ENCODE measurements at regions not wholly inside any gene's neighbourhood (a gene's known extent, or its start where the extent isn't known, plus 50 kb on each side); places are given as distances from the start of the nearest gene placed in this dataset.

DNA sequence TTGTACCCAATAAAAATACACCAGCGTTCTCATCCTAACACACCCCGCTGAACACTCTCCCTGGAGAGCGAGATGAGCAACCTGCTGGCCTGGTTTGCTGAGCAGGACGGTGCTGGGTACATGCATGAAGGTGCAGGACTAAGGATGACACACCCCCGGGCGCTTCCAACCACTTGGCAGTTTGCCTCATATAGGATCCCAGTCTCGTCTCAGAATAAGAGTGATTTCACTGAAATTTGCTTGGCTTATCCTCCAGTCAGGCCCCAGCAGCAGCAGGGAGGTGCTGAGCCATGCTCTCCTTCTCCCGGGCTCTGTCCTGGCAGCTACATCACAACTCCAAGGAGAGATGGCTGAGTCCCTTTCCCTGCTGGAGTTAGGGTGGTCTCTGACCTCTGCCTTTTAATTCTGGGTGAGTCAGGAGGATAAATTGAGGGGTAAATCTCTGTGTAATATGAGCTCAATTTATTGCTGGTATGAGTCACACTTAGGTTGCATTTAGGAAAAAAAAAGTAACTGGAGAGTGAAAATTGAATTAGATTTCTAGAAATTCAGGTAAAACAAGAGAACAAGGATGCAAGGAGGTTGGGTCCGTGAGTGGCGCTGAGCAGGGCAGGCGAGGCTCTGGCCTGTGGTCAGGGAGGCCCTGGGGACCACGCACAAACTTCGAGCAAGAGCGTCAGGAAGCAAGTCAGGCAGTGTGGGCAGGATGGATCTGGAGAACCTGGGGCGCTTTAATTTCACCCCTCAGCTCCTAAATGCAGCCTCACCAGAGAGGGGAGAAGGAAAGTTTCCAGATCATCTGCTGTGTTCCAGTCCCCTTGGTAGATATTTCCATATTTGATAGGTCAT is 974.0 kb downstream of the TBC1D22A start:
- DNase-seq (ENCODE audit: low read depth) = no peak

DNA sequence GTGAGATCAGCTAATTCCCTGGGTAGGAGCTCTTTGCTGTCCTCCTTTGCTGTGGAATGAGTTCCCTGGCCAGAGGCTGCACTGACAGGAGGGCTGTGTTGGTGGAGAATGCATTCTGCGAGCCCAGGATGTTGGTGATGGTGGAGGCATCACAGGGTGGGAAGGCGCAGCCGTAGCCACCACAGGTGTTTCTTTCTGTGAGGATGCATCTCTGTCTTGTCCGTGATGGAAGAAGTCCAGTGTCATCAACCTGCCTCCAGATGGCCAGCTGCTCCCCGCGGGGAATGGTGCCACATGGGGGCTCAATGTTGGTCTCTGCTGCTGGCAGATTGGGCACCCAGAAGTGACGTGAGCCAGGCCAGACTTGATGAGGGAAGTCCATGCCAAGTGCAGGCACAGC is 972.1 kb downstream of the TBC1D22A start:
- DNase-seq (ENCODE audit: low read depth) = no peak

DNA sequence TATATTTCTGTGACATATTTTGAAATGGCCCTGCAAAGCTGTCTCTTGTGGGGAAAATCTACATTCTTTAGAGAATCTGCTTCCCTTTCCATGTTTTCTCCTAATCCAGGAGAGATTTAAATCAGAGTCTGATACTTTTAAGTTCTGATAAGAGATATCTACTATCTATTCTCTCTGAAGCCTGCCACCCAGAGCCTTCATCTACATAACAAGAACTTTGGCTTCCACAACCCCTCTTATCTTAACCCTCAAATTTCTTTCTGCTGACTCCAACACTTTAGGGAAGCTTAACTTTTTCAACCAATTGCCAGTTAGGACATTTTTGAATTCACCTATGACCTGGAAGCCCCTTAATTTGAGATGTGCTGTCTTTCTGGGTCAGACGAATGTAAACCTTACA is 965.2 kb downstream of the TBC1D22A start:
- no peak for DNase-seq (ENCODE audit: low read depth)

DNA sequence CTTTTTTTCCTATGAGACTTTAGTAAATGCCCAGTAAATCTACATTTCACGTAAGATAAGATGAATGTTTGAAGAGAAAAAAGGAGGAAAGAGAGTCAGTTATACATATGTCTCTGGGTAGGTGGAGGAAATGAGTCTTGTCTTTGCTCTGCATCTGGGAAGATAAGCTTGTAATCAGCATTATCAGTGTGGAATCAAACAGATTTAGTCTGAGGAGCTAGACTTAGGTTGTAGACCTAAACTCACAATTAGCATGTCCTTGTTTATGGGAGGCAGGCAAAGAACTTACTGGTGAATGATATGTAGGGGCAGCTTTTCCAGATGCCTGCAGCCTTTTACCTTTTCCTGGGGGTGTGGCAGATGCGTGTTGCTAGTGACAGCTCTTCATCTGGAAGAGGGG is 962.3 kb downstream of the TBC1D22A start:
- no peak for DNase-seq (ENCODE audit: low read depth)

DNA sequence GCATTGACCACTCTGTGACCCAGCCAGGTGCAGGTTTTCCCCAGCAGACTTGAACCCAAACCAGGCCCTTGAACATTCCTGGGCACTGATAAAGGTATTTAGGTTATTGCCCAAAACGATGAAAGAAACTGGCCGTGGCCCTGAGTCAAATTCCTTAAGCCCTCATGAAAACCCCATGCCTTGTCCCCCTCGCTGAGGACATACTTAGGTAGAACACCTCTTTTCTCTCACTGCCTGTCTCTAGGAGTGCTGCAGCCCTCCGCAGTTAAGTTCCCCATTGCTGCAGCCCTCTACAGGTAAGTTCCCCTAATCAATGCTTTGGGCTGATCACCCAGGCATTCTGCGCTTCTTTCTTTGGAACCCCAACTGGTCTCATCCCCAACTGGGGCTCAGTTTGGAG is 961.6 kb downstream of the TBC1D22A start:
- no peak for DNase-seq (ENCODE audit: low read depth)

DNA sequence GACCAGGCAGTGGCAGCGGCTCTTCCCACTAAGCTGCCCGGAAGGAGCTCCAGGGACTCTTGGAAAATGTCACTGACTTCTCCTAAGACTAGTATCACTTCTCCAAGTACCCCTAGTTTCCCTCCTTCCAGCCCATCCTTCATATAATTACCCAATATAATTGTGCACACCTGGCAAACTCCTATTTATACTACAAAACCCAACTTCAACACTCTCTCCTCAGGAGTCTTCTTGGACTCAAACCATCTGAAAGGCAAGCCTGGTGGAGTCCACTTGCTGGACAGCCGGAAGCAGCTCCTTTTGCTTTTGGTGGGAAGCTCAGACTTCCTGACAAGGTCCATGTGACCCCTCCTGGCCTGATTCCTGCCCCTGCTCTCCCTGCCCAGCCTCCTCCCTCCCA is 955.9 kb downstream of the TBC1D22A start:
- DNase-seq (ENCODE audit: low read depth) = no peak

DNA sequence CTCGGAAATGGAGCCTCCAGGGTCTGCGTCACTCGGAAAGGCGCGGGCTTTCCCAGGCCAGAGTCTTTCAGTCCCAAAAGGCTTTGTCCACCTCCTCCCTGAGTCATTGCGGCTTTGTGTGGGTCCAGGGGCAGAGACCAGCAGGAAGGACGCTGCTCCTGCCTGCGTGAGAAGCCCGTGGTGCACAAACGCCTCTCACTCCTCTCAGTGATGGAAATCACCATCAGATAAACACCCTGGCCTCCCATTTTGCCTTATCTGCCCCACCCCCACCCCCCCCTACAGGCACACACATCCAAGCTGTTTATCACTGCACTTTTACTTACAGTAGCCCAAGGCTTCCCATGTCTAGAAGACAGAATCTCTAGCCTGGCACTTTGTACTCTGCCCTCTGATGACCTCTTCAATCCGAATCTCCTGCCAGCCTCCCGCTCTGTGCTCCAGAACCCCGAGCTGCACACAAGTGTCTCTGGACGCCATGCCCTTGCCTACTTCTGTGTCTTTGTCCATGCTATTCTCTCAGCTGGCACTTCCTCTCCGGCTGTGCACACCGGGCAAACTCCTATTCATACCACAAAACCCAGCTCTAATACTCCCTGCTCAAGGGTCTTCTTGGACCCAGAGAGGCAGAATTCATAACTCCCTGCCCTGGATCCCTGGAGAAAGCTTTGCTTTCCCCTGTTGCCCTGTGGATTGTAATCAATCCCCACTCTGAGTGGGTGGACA is 954.6 kb downstream of the TBC1D22A start:
- no peak for DNase-seq (ENCODE audit: low read depth)

DNA sequence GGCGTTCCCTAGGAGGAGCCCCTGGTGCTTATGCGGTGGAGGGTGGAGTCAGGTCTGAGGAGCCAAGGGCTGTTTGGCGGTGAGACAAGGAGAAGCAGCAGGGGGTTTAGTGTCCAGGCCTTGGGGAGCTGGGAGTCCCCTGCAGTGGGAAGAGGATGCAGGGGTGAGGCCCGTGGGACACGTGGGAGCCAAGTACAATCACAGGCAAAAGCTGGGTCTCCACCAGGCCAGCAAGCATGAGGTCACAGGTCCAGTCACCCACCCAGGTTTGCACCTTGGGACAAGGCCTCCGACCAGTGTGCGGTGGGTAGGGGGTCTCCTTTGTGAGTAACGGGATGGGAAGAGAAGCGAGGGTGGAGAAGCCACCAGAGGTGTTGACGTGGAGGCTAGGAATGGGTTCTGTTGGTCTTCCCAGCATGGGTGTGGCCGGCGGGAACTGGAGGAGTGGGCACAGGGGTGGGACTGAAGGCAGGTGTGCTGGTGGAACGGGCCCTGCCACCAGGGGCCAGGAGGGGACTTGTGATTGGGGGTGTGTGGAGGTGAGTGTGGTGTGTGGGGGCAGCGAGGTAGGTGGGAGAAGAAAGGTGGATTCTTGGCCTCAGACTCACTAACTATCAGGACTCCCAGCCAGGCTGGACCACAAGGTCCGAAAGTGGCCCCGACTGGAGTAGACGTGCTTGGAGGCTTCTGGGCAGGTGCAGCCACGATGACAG is 953.6 kb downstream of the TBC1D22A start:
- no peak for DNase-seq (ENCODE audit: low read depth)

DNA sequence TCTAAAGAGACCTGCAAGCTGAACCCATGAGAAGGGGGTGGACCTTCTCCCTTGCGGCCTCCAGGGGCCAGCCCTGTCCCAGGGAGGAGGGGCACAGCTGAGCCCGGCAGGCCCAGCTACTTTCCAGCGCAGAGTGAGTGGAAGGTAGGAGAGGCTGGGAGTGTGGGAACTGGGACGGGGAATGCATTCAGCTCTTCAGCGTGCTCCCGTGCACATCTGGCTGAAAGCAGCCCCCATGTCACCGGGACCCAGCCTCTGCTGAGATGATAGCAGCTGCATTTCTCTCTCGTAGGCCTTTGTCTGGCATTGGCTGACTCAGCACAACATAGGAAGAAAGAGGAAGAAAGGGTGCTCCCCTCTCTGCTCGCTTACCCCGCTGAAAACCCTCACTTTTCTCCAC is 951.5 kb downstream of the TBC1D22A start:
- no peak for DNase-seq (ENCODE audit: low read depth)

DNA sequence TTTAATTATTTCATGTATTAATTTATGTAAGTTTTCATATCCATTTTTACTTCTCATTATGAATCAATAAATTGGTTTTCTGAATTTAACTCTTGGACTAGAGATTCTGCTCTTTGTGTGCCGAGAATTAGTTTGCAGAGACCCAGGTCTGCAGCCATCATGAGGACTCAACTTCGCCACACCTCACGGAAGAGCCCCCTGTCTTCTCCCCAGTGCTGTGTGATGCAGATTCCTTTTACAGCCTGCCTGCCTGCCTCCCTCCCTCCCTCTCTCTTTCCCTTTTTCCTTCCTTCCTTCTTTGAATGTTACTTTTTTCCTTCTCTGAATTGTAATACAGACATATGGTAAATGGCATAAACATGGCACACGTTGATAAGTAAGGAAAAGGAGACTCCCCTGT is 947.7 kb downstream of the TBC1D22A start:
- DNase-seq (ENCODE audit: low read depth) = no peak

DNA sequence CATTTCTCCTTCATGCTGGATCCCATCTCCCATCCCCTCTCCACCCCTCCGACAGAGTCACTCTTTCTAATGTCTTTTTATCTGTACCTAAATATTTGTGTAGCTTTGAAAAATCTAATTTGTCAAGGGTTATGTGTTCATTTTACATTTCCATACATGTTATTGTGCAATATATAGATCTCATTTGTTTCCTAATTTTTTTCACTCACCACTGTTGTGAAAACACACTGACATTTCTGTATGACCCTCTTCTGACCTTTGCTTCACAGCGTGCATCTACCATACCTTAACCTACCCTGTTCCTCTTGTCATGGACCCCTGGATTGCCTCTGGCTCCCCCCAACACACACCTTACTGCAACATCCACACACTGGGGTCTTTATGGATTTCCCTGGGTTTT is 942.9 kb downstream of the TBC1D22A start:
- no peak for DNase-seq (ENCODE audit: low read depth)

DNA sequence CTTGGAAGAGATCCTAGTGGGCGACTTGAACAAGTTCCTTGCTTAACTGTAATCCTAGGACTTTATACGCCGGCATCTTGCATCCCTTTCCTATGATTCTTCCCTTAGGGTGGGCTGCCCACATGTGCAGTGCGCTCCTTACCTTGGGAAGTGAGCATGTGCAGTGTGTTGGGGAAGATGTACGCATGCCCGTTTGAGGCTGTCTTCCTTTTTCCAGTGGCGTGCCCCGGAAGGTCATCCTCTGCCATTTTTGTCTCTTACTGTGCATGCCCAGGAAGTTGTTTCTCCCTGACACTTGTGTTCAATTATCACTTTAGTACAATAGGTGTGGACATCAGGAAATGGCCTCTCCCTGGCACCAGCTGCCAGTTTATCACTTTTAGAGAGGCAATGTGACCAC is 936.5 kb downstream of the TBC1D22A start:
- DNase-seq (ENCODE audit: low read depth) = no peak

DNA sequence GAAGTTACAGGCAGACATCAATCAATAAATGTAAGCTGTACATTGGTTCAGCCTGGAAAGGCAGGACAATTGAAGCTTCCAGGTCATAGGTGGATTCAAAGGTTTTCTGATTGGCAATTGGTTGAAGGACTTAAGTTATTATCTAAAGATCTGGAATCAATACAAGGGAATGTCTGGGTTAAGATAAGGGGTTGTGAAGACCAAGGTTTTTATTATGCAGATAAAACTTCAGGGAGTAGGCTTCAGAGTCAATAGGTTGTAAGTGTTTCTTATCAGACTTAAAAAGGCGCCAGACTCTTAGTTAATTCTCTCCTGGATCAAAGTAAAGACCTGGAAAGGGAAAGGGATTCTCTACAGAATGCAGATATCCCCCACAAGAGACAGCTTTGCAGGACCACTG is 935.4 kb downstream of the TBC1D22A start:
- DNase-seq (ENCODE audit: low read depth) = no peak

DNA sequence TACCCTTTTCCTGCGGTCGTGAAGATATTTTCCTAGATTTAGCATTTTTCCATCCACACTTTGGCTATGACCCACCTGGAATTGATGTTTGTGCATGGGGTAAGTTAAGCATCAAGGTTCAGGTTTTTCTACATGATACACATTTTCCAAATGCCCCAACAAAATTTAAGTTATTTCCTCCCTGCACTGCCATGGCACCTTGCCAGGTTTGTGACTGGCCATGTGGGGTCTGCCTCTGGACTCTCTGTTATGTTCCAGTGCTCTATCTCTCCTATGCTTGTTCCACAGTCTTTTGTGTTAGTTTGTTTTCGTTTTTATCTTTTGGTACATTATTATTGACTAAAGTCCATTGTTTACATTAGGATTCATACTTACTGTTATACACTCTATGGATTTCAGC is 934.3 kb downstream of the TBC1D22A start:
- no peak for DNase-seq (ENCODE audit: low read depth)

DNA sequence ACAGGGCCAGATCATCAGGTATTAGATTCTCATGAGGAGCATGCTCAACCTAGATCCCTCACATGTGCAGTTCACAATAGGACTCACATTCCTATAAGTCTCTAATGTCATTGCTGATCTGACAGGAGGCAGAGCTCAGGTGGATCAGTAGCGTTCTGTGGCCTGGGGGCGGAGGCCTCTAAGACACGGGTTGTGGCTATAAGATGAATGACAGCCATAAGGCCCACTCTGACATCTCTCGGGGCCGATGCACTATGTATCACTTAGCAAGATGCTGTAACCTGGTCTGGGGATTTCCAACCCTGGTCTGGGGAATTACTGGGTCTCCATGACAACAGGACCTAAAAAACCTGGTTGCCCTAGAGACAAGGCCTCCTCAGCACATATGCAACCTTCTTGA is 932.7 kb downstream of the TBC1D22A start:
- DNase-seq (ENCODE audit: low read depth) = no peak

DNA sequence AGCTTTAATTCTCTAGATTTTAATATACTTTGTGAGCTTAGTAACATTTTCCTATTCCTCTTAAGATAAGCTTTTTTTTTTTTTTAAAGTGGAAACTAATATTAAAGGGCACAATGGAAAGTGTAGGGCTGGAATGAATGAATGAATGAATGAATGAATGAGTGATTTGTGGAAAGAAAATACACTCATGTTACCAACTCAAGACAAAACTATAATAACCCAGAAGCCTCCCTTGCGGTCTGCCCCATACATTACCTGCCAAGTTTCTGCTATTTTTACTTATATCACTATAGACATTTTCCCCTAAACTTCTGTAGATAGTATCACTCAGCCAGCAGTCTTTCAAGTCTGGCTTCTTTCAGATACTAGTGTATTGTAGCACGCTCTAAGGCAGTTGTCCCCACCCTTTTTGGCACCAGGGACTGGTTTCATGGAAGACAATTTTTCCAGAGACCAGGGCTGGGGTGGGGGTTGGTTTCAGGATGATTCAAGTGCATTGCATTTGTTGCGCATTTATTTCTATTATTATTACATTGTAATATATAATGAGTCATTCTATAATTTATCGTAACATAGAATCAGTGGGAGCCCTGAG is 932.2 kb downstream of the TBC1D22A start:
- DNase-seq (ENCODE audit: low read depth) = no peak

DNA sequence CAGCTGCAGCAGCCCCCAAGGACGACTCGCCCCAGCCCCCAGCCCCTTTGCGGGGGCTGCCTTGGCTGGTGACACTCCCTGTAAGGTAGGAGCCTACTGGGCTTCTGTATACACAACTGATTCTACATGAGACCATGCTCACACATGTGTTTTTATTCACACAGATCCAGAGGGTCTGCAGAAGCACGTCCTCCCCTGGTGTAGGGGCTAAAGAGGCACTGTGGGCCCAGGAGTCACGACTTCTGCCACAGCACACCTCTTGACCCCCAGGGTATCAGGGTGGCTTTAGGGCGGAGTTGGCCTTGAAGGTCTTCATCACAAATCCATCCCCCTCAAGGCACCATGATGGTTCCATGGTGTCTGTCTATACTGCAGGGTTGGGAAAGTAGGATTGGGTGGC is 931.2 kb downstream of the TBC1D22A start:
- no peak for DNase-seq (ENCODE audit: low read depth)

DNA sequence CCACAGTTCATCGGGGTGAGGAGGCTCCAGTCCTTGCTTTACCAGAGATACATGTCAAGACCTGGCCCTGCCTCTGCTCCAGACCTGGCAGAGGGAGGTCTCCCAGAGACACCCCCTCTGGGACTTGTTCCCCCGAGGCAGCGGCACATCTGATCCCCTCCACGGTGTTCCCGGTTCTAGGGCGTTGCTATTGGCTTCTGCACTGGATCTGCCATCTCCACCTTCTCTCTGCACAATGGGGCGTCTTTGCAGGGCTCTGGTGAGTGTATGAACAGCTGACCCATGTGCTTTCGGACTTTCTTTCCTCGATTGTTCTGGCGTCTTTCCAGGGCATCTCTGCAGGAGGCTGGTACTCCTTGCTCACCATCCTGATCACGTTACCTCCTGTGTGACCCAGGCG is 930.4 kb downstream of the TBC1D22A start:
- no peak for DNase-seq (ENCODE audit: low read depth)

DNA sequence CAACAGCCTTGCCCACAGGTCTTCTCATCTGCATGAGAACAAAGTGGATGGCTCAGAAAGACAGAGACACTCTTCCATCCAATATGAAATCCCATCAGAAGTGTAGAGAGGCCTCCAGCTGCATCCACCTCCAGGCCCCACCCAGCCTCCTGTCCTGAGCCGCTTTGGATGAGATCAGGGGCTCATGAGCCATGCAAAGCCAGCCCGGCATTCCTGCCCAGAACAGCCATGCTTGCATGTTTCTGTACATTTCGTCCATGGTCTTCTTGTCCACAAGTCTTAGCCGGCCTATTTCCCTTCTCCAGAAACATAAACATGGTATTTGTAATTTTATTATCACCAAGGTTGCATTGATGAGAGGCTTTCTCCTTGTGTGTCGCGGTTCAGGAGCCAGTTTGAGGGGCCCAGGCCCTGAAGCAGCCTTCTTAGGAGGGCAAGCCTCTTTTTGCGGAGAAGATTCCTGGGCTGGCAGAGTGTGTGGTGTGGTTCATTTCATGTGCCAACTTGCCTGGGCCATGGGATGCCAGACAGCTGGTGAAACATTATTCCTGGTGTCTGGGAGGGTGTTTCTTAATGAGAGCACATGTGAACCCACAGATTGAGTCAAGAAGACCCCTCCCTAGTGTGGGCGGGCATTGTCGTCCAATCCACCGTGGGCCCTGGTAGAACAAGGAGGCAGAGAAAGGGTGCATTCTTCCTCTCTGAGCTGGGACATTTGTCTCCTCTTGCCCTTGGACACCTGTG is 928.9 kb downstream of the TBC1D22A start:
- no peak for DNase-seq (ENCODE audit: low read depth)

DNA sequence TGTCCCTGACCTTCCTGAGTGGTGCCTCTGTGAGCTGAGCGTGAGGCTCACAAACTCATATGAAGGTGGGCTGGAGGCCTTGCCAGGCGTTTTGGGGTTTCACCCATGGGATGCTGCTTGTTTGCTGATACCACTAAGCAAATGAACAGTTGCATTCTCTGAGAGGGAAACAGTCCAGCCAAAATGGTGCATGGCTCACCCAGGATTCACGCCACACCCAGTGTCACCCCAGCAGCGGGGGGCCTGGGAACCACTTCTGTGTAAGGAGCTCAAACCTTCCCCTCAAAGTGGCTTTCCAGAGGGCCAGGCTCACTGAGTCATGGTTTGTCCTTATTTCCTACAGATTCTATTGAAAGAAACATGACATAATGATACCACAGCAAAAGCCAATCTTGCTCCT is 928.1 kb downstream of the TBC1D22A start:
- DNase-seq (ENCODE audit: low read depth) = no peak

DNA sequence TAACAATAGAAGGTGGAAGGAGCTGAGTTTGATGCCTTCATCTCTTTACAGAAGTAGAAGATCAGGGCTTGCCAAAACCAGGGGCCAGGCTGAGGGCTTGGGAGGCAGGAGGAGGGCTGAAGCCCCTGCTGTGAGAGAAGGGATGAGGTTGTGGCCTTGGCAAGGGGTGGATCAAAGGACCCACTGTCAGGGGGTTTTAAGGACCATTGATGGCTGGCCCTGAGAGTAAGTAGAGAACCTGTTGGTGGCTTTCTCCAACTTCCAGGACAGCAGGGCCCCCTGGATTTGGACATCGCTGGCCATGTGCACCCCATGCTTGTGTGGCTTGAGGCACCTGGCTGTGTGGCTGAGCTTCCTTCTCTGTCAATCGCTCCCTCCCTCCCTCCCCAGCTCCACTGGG is 927.7 kb downstream of the TBC1D22A start:
- no peak for DNase-seq (ENCODE audit: low read depth)

DNA sequence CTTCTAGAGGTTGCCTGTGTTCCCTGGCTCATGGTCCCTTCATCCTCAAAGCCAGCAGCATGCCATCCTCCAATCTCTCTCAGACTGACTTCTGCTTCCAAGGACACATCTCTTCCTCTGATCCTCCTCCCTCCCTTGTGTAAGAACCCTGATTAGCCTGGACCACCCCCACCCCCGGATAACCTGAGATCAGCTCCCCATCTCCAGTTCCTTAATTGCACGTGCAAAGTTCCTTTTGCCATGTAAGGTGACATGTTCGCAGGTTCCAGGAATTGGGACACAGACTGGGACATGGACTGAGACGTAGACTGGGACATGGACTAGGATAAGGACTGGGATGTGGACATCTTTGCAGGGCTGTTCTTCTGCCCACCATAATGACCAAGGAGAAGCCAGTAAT is 925.3 kb downstream of the TBC1D22A start:
- no peak for DNase-seq (ENCODE audit: low read depth)
